Neural progenitor cell (in vitro differentiated cells): ENCODE measurements at regions not wholly inside any gene's neighbourhood (a gene's known extent, or its start where the extent isn't known, plus 50 kb on each side); places are given as distances from the start of the nearest gene placed in this dataset.
A peak's percentile ranks its signal among the peaks of the same experiment; 100 is the strongest.

Experiments
- DNase-seq: peaks from one replicate; pipeline ENCODE4 v3.0.0-alpha.2; 2016; ENCODE audit warnings: low spot score
- H2AFZ ChIP-seq: fragments of 200-600 bp; sonication (generic); replicated peaks from 2 replicates; pipeline ENCODE4 v1.6.1; 2016; ENCODE audit warnings: antibody characterized with exemption
- H3F3A ChIP-seq: fragments of 200-600 bp; sonication (generic); 2 replicates; pipeline ENCODE4 v1.6.1; 2016; ENCODE audit warnings: antibody characterized with exemption, low read depth
- H3K27ac ChIP-seq: fragments of 200-600 bp; sonication (generic); 2 replicates; pipeline ENCODE4 v1.5.1; 2016; ENCODE audit warnings: mild to moderate bottlenecking
- H3K27me3 ChIP-seq: fragments of 200-600 bp; sonication (generic); 2 replicates; pipeline ENCODE4 v1.6.1; 2016; ENCODE audit warnings: mild to moderate bottlenecking, moderate library complexity
- H3K36me3 ChIP-seq: fragments of 200-600 bp; sonication (generic); 2 replicates; pipeline ENCODE4 v1.5.1; 2016
- H3K4me1 ChIP-seq: fragments of 200-600 bp; sonication (generic); 2 replicates; pipeline ENCODE4 v1.6.1; 2016; ENCODE audit warnings: mixed run types
- H3K4me2 ChIP-seq: fragments of 200-600 bp; sonication (generic); 2 replicates; pipeline ENCODE4 v1.6.1; 2016
- H3K4me3 ChIP-seq: fragments of 200-600 bp; sonication (generic); 2 replicates; pipeline ENCODE4 v1.5.1; 2016
- H3K79me2 ChIP-seq: fragments of 200-600 bp; sonication (generic); 2 replicates; pipeline ENCODE4 v1.6.1; 2016; ENCODE audit warnings: low read depth
- H3K9ac ChIP-seq: fragments of 200-600 bp; sonication (generic); 2 replicates; pipeline ENCODE4 v1.6.1; 2016
- H3K9me3 ChIP-seq: fragments of 200-600 bp; sonication (generic); 2 replicates; pipeline ENCODE4 v1.5.1; 2016; ENCODE audit warnings: low read depth
- H4K20me1 ChIP-seq: fragments of 200-600 bp; sonication (generic); 2 replicates; pipeline ENCODE4 v1.6.1; 2016; ENCODE audit warnings: low read depth
- H3K27ac Mint-ChIP-seq: 3 replicates; pipeline ENCODE4 v1.8.0; 2021; ENCODE audit warnings: mixed read lengths
- H3K27me3 Mint-ChIP-seq: 2 replicates; pipeline ENCODE4 v1.8.0; 2022; ENCODE audit warnings: low read depth, mild to moderate bottlenecking, inconsistent platforms, moderate library complexity, mixed read lengths; ENCODE audit not compliant: insufficient read depth
- H3K36me3 Mint-ChIP-seq: 3 replicates; pipeline ENCODE4 v1.8.0; 2021; ENCODE audit warnings: mixed read lengths
- H3K4me1 Mint-ChIP-seq: 3 replicates; pipeline ENCODE4 v1.8.0; 2021; ENCODE audit warnings: mixed read lengths
- H3K4me3 Mint-ChIP-seq: 3 replicates; pipeline ENCODE4 v1.8.0; 2021; ENCODE audit warnings: mild to moderate bottlenecking, moderate library complexity, mixed read lengths
- H3K9me3 Mint-ChIP-seq: 3 replicates; pipeline ENCODE4 v1.8.0; 2020; ENCODE audit warnings: mixed read lengths
- CTCF ChIP-seq: fragments of 200-600 bp; sonication (generic); IDR thresholded peaks from 2 replicates; pipeline ENCODE4 v1.5.1; 2017; ENCODE audit warnings: antibody characterized with exemption, mild to moderate bottlenecking
- EZH2 ChIP-seq: fragments of 200-600 bp; sonication (generic); IDR thresholded peaks from 2 replicates; pipeline ENCODE4 v1.6.1; 2017; ENCODE audit warnings: antibody characterized with exemption, mild to moderate bottlenecking, moderate library complexity
- EZH2phosphoT487 ChIP-seq: fragments of 200-600 bp; sonication (generic); IDR thresholded peaks from 2 replicates; pipeline ENCODE4 v1.6.1; 2017; ENCODE audit warnings: antibody characterized with exemption

DNA sequence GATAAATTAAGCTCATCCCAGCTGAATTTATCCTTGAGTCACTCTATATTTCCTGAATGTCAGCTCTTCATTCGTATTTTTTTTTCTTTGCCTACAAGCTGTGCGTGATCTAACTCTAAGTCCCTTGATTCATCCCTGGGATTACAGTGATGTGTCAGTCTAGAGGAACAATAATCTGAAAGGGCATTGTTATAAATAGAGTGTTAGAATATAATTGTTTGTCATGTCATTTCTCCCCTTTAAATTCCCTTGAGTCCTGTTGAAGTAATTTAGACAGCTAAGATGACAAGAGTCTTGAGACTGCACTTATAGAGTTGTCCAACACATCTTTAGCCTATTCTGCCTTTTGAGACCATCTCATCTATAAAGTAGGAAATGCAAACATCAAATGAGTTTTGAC is 621.8 kb downstream of the ZIC1 start:
- H3K4me1 Mint-ChIP-seq = peaks cover 5% of the 10 kb centered on the region
- H3K27ac ChIP-seq = no peak overlapping the region
- no peaks in the 10 kb centered on the region for H3K4me1 ChIP-seq
- H3K27ac Mint-ChIP-seq = no peak overlapping the region
- no peaks in the 10 kb centered on the region for H4K20me1 ChIP-seq
- no peaks in the 10 kb centered on the region for H3K36me3 ChIP-seq
- H3K27me3 Mint-ChIP-seq = no peaks in the 10 kb centered on the region
- no peak overlapping the region for H3K4me3 Mint-ChIP-seq
- H3K9ac ChIP-seq = no peak overlapping the region
- H3K9me3 Mint-ChIP-seq = peaks cover 7% of the 10 kb centered on the region
- H3K9me3 ChIP-seq = no peaks in the 10 kb centered on the region
- H2AFZ ChIP-seq = no peak overlapping the region
- DNase-seq = no peak
- H3K79me2 ChIP-seq = no peaks in the 10 kb centered on the region
- no peak overlapping the region for H3K4me2 ChIP-seq
- H3K36me3 Mint-ChIP-seq = no peaks in the 10 kb centered on the region
- no peaks in the 10 kb centered on the region for H3F3A ChIP-seq
- H3K4me3 ChIP-seq = no peak overlapping the region
- TF ChIP-seq EZH2phosphoT487 = no peak
- H3K27me3 ChIP-seq = no peaks in the 10 kb centered on the region

- H3K4me3 ChIP-seq = no peak overlapping the region
- TF ChIP-seq CTCF (no peak), EZH2phosphoT487 (no peak), EZH2 (no peak)
- H3K27me3 ChIP-seq = no peaks in the 10 kb centered on the region
- H3K27me3 Mint-ChIP-seq = no peaks in the 10 kb centered on the region
- peaks cover 17% of the 10 kb centered on the region for H3K4me1 Mint-ChIP-seq
- no peak for DNase-seq
- H3K79me2 ChIP-seq = no peaks in the 10 kb centered on the region
- H3K36me3 Mint-ChIP-seq = no peaks in the 10 kb centered on the region
- H4K20me1 ChIP-seq = no peaks in the 10 kb centered on the region
- H3K9me3 ChIP-seq = no peaks in the 10 kb centered on the region
- peaks cover 3% of the 10 kb centered on the region for H3K9me3 Mint-ChIP-seq
- H3K27ac Mint-ChIP-seq = no peak overlapping the region
- no peak overlapping the region for H3K4me2 ChIP-seq
- no peaks in the 10 kb centered on the region for H3F3A ChIP-seq
- H2AFZ ChIP-seq = no peak overlapping the region
- no peak overlapping the region for H3K4me3 Mint-ChIP-seq
- H3K9ac ChIP-seq = no peak overlapping the region
- H3K4me1 ChIP-seq = no peaks in the 10 kb centered on the region
- H3K27ac ChIP-seq = no peak overlapping the region
- no peaks in the 10 kb centered on the region for H3K36me3 ChIP-seq
Measured at GRCh38 chr3:148034353-148034752, 625.2 kb downstream of the ZIC1 start.

GRCh38 chr3:148036331-148036876 is 627.2 kb downstream of the ZIC1 start:
- no peak overlapping the region for H3K27ac ChIP-seq
- no peak for DNase-seq
- no peaks in the 10 kb centered on the region for H3F3A ChIP-seq
- H3K4me1 ChIP-seq = no peaks in the 10 kb centered on the region
- TF ChIP-seq CTCF (no peak), EZH2phosphoT487 (no peak), EZH2 (no peak)
- H3K4me2 ChIP-seq = no peak overlapping the region
- Mint-ChIP-seq H3K27me3 (no peaks in the 10 kb centered on the region), H3K36me3 (peaks cover 1% of the 10 kb centered on the region), H3K4me1 (peaks cover 17% of the 10 kb centered on the region), H3K9me3 (peaks cover 6% of the 10 kb centered on the region), H3K4me3 (no peak overlapping the region), H3K27ac (peak overlapping the region; percentile 4)
- no peaks in the 10 kb centered on the region for H3K27me3 ChIP-seq
- H3K9ac ChIP-seq = no peak overlapping the region
- no peaks in the 10 kb centered on the region for H4K20me1 ChIP-seq
- H3K79me2 ChIP-seq = no peaks in the 10 kb centered on the region
- no peaks in the 10 kb centered on the region for H3K9me3 ChIP-seq
- H3K36me3 ChIP-seq = no peaks in the 10 kb centered on the region
- H3K4me3 ChIP-seq = no peak overlapping the region
- H2AFZ ChIP-seq = no peak overlapping the region

DNA sequence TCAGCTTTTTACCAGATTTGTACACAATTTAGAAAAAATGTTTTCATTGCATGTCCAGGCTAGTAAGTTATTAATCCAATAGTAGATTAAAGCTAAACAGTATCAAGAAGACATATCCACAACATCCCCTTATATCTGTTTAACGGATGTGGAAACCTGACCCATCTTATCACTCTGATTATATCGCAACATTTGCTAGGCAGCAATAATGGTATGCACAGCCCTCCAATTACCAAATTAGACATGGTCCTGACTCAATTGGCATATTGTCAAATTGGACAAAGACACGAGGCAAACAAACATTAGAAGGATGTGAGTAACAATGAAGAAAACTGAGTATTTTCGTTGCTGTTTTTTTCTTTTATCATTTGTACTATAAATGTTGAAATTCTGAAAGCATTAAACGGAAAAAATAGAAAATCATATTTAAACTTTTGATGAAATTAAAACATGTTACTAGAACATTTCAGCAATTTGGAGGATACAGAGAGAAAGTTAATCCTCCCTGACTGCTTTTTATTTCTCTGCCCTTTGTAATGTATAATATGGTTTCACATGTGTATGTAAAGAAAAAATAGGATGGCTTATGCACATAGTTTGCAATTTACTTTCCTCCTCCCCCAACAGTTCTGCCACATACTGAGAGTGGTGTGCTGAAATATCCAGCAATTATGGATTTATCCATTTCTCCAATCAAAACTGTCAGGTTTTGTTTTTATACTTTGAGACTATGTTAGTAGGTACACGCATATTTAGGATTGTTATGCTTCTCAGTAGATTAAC is 633.7 kb downstream of the ZIC1 start:
- peaks cover 3% of the 10 kb centered on the region for H3K36me3 Mint-ChIP-seq
- H3K4me1 ChIP-seq = no peaks in the 10 kb centered on the region
- no peak overlapping the region for H2AFZ ChIP-seq
- peaks cover 4% of the 10 kb centered on the region for H3K4me1 Mint-ChIP-seq
- no peaks in the 10 kb centered on the region for H4K20me1 ChIP-seq
- H3F3A ChIP-seq = no peaks in the 10 kb centered on the region
- H3K27ac Mint-ChIP-seq = no peak overlapping the region
- no peak for DNase-seq
- no peak overlapping the region for H3K4me3 ChIP-seq
- peaks cover 11% of the 10 kb centered on the region for H3K9me3 Mint-ChIP-seq
- TF ChIP-seq EZH2 (no peak), CTCF (no peak), EZH2phosphoT487 (no peak)
- no peaks in the 10 kb centered on the region for H3K27me3 Mint-ChIP-seq
- no peak overlapping the region for H3K9ac ChIP-seq
- no peaks in the 10 kb centered on the region for H3K36me3 ChIP-seq
- no peak overlapping the region for H3K4me3 Mint-ChIP-seq
- no peak overlapping the region for H3K27ac ChIP-seq
- H3K4me2 ChIP-seq = no peak overlapping the region
- H3K9me3 ChIP-seq = no peaks in the 10 kb centered on the region
- no peaks in the 10 kb centered on the region for H3K27me3 ChIP-seq
- H3K79me2 ChIP-seq = no peaks in the 10 kb centered on the region
